A673 (cell line): ENCODE measurements at regions not wholly inside any gene's neighbourhood (a gene's known extent, or its start where the extent isn't known, plus 50 kb on each side); places are given as distances from the start of the nearest gene placed in this dataset.

Source experiments
- BruUV-seq: library from RNA; stranded (reverse); fragments of 400-500 nt; replicated peaks from 2 replicates; lab custom pipeline; 2021; lab: Mats Ljungman, UMichigan
- CTCF ChIA-PET: fragments of 300-600 bp; sonication (Branson Sonifier 250); formaldehyde crosslinking; loops from one replicate; lab custom pipeline; 2022; ENCODE audit warnings: antibody characterized with exemption; lab: Charles Lee
- POLR2A ChIA-PET: fragments of 300-600 bp; sonication (Branson Sonifier 250); formaldehyde crosslinking; loops from one replicate; lab custom pipeline; 2022; ENCODE audit warnings: antibody characterized with exemption; ENCODE audit not compliant: low non-redundant PET; lab: Charles Lee
- DNase-seq: peaks from one replicate; pipeline ENCODE4 v3.0.0-alpha.2; 2015; ENCODE audit warnings: low spot score
- H3K27ac ChIP-seq: fragments of 200-600 bp; sonication (generic); 2 replicates; pipeline ENCODE4 v1.5.1; 2016; ENCODE audit warnings: mixed run types, low read depth, mild to moderate bottlenecking, mixed read lengths, antibody characterized with exemption, low read length; ENCODE audit not compliant: poor library complexity, severe bottlenecking
- H3K27me3 ChIP-seq: fragments of 200-600 bp; sonication (generic); replicated peaks from 2 replicates; pipeline ENCODE4 v1.6.1; 2017; ENCODE audit warnings: mixed run types, low read depth, mild to moderate bottlenecking, mixed read lengths, antibody characterized with exemption, low read length; ENCODE audit not compliant: insufficient read depth, poor library complexity
- H3K36me3 ChIP-seq: fragments of 200-600 bp; sonication (generic); 2 replicates; pipeline ENCODE4 v1.6.1; 2016; ENCODE audit warnings: mixed run types, mild to moderate bottlenecking, mixed read lengths, antibody characterized with exemption, low read length; ENCODE audit not compliant: insufficient read depth, poor library complexity, severe bottlenecking
- H3K4me1 ChIP-seq: fragments of 200-600 bp; sonication (generic); 2 replicates; pipeline ENCODE4 v1.6.1; 2017; ENCODE audit warnings: mixed run types, mild to moderate bottlenecking, mixed read lengths, antibody characterized with exemption, low read length; ENCODE audit not compliant: insufficient read depth, poor library complexity, severe bottlenecking
- H3K4me3 ChIP-seq: fragments of 200-600 bp; sonication (generic); 2 replicates; pipeline ENCODE4 v1.5.1; 2016; ENCODE audit warnings: low read depth, mixed run types, mild to moderate bottlenecking, mixed read lengths, low read length; ENCODE audit not compliant: poor library complexity, severe bottlenecking
- H3K9me3 ChIP-seq: fragments of 200-600 bp; sonication (generic); 2 replicates; pipeline ENCODE4 v1.6.1; 2016; ENCODE audit warnings: mixed run types, low read depth, mild to moderate bottlenecking, mixed read lengths, antibody characterized with exemption, low read length; ENCODE audit not compliant: poor library complexity, severe bottlenecking
- CTCF ChIP-seq: fragments of 300-800, 200-600 bp; sonication (generic); conservative IDR thresholded peaks from 2 replicates; pipeline ENCODE4 v1.5.1; 2017; ENCODE audit warnings: low read depth, mild to moderate bottlenecking, antibody characterized with exemption, low read length, moderate library complexity, mixed read lengths
- EZH2 ChIP-seq: fragments of 200-600 bp; sonication (generic); IDR thresholded peaks from 2 replicates; pipeline ENCODE4 v1.6.1; 2017; ENCODE audit warnings: borderline replicate concordance, low read depth, mild to moderate bottlenecking, mixed read lengths, antibody characterized with exemption, low read length; ENCODE audit not compliant: poor library complexity, severe bottlenecking
- intact Hi-C: fragments of 100-400 bp; cut with micrococcal nuclease; formaldehyde crosslinking; loops from one replicate; pipeline ENCODE4 v1.10.0; 2022; ENCODE audit not compliant: unreplicated experiment

DNA sequence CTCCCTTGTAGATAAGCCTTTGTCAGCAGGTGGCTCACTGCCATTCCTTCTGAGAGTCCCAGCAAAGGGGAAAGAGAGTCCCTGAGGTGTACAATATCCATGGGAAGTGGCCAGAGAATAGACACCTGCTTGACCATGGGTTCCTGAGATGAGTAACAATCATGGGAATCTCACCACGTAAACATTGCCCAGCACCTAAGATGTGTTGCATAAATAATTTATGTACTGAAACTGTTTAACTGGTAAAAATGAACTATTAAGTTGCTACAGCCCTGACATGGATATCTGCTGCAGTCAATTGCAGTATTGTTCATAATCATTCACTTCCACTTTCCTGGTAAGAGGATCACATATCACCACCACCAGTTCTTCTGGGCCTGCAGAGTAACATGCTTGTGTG lies 123.8 kb upstream of the INHBA start:
- ChIA-PET CTCF (no interaction called here), POLR2A (no interaction called here)
- BruUV-seq: no TSS peak
- DNase-seq: no peak
- Histone ChIP-seq H3K4me3 (no peak overlapping the region), H3K36me3 (no peaks in the 10 kb centered on the region), H3K27me3 (no peaks in the 10 kb centered on the region), H3K4me1 (peaks cover 50% of the 10 kb centered on the region), H3K27ac (peak overlapping the region; percentile 25), H3K9me3 (peaks cover 4% of the 10 kb centered on the region)
- intact Hi-C loops: loop anchor here (10.0 kb wide), 1 partner anchor 498 kb away; no protein-coding TSS in a partner anchor
- TF ChIP-seq EZH2 (no peak), CTCF (no peak)

- H3K36me3 ChIP-seq: no peaks in the 10 kb centered on the region
- no peaks in the 10 kb centered on the region for H3K27me3 ChIP-seq
- H3K9me3 ChIP-seq: no peaks in the 10 kb centered on the region
- CTCF ChIA-PET: interaction anchor here (0.6 kb wide), 1 partner anchor 10 kb away, joined by 3 read pairs; no protein-coding TSS in a partner anchor
- no TSS peak for BruUV-seq
- peak overlapping the region; percentile 25 for H3K27ac ChIP-seq
- intact Hi-C loops: loop anchor here (10.0 kb wide), 1 partner anchor 499 kb away; no protein-coding TSS in a partner anchor
- POLR2A ChIA-PET: no interaction called here
- DNase-seq: peak; percentile 36
- peaks cover 56% of the 10 kb centered on the region for H3K4me1 ChIP-seq
- TF ChIP-seq CTCF (no peak), EZH2 (no peak)
- no peak overlapping the region for H3K4me3 ChIP-seq
These were observed 123.1 kb upstream of the INHBA start for GRCh38 chr7:41825927-41826480.

DNA sequence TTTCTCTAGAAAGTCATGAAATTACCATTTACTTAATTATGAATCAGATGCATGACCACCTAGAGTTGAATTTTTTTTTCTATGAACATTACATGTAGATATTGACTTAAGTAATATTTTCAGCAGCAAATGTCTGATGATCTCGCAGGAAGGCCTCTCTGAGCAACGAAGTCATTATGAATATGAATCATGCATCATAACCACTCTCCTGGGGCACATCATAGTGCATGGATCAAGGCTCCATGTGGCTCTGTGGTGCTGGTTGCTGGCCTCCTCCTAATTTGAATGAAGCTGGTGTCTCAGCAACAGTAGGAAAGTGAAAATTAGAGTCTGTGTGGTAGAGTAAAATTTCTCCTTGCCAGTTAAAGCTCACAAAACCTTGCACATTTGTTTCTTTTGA lies 121.4 kb upstream of the INHBA start:
- POLR2A ChIA-PET: interaction anchor here (0.5 kb wide), 1 partner anchor 54 kb away, joined by 6 read pairs; no protein-coding TSS in a partner anchor

More for the DNA sequence above, 121.4 kb upstream of the INHBA start:
- Histone ChIP-seq H3K27ac (peak overlapping the region; percentile 97), H3K4me3 (no peak overlapping the region), H3K9me3 (peaks cover 5% of the 10 kb centered on the region), H3K36me3 (peaks cover 6% of the 10 kb centered on the region), H3K27me3 (no peaks in the 10 kb centered on the region), H3K4me1 (peaks cover 59% of the 10 kb centered on the region)
- DNase-seq: peak; percentile 48
- TF ChIP-seq CTCF: no peak
- TF ChIP-seq EZH2: no peak
- BruUV-seq: no TSS peak
- intact Hi-C loops: loop anchor here (5.0 to 10.0 kb wide), 2 partner anchors 93 to 501 kb away; no protein-coding TSS in a partner anchor
- CTCF ChIA-PET: no interaction called here
